Activated naive CD4-positive, alpha-beta T cell (primary cell): ENCODE measurements at regions not wholly inside any gene's neighbourhood (a gene's known extent, or its start where the extent isn't known, plus 50 kb on each side); places are given as distances from the start of the nearest gene placed in this dataset.
"Not testable (repeated sequence)": the region's sequence is repeated elsewhere in the genome, so short reads cannot be mapped to it uniquely, and the experiment has no call there.

Experiments
- DNase-seq, 4 experiments: peaks; one replicate each; lab custom pipeline; 2025; lab: John Stamatoyannopoulos, UW

DNA sequence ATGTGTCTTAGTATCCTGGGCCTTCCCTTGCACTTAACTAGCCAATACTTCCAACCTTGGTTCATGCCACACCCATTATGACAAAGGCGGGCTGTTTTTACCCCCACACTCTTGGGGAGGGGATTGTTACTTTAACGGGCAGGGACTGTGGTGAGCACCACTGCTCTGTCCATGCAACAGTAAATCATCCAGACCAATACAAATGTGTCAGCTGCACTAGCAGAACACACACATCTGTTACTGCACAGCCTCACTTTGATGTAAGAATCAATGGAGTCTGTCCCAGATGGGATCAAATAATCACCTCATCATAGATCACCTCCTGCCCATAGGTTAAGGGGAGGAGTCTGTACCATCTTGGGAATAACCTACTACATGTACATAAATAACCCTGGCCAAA, 58.1 kb downstream of the NPAP1 start:
- no peak for DNase-seq

DNA sequence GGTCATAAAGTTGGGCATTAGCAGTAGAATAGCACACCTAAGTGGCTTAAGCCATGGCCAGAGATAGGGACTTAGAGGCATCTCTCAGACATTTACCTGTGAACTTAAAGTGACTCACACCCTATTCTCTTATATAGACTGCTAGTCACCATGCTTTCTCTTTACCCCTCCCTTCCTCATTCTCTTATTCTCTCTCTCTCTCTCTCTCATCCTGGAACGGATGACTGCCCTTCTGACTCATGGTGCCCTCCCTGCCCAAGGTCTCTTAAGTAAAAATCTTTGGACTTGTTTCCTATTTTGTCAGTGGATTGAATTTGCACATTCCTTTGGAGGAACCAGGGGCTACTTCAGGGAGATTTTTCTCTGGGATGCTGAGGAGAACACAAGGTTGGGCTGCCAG, 58.8 kb downstream of the NPAP1 start:
- no peak for DNase-seq

DNA sequence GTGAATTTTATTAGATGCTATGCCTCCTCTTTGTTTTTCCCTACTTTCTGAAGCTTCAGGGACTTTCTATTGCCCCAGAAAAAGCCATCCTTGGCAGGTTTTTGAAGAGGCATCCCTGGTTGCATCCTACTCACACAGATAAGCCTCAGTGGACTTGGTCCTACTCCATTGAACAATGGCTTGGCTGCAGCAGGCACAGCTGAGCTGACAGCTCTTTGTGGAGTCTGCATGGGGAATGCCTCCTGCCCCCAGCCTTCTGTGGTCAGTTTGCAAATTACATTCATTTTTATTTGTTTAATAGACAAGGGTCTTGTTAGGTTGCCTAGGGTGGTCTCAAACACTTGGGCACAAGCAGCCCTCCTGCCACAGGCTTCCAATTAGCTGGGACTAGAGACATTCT, 69.7 kb downstream of the NPAP1 start:
- DNase-seq = no peak

DNA sequence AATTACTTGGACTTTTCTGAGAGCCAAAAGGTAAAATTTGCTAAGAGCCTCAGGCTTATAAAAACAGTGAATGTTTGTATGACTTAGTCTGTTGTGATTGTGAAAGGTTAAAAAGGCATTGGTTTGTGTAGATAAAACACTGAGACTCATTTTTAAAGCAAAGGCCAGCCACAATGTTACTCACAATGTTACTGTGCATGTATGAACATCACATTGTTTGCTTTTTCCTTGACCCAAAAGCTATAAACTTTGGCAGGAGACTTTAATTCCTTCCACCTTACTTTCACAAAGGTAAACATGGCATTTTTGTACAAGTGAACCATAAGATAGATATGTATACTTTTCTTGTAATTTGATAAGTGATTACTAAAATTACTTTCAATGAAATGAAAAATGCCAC, 70.5 kb downstream of the NPAP1 start:
- no peak for DNase-seq

DNA sequence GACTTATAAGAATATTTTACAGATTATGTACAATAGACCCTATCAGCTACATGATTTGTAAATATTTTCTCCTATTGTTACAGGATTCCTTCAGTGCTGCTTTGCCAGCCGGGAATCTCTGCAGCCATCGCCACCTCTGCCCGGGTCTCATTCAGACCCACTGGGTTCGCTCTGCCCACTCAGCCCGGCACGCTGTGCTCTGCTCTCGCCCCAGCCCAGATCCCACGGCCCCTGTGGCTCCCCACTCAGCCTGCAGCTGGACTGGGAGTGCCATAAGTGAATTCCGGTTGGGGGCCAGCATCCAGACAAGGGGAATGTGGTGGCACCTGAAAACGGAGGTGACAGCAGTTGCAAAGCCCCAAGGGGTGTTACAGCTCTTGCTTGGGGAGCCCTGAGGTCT, 71.8 kb downstream of the NPAP1 start:
- DNase-seq = no peak

GRCh38 chr15:24748812-24749439, 73.4 kb downstream of the NPAP1 start:
- DNase-seq = no peak

- no peak for DNase-seq
Observed at GRCh38 chr15:24752354-24752753, 76.8 kb downstream of the NPAP1 start.

DNA sequence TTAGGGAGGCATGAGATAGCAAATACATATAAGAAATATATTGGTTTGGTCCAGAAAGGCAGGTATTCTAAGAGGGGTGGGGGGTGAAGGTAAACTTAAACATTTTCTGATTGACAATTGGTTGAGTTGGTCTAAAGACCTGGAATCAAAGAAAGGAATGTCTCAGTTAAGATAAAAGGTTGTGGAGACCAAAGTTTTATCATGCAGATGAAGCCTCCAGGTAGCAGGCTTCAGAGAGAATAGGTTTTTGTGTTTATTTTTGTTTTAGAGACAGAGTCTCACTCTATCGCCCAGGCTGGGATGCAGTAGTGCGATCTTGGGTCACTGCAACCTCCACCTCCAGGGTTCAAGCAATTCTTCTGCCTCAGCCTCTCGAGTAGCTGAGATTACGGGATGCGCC, 80.5 kb downstream of the NPAP1 start:
- DNase-seq = no peak

DNA sequence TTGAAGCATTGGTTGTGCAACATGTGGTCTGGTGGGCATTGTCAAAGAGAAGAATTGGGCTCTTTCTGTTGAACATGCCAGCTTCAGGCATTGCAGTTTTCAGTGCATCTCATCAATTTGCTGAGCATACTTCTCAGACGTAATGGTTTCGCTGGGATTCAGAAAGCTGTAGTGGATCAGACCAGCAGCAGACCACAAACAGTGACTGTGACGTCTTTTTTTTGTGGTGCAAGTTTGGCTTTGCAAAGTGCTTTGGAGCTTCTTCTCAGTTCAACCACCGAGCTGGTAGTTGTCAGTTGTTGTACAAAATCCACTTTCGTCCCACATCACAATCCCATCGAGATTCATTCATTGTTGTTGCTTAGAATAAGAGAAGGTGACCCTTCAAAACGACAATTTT, 84.5 kb downstream of the NPAP1 start:
- no peak for DNase-seq

GRCh38 chr15:24761704-24762302, 86.2 kb downstream of the NPAP1 start:
- no peak for DNase-seq

DNA sequence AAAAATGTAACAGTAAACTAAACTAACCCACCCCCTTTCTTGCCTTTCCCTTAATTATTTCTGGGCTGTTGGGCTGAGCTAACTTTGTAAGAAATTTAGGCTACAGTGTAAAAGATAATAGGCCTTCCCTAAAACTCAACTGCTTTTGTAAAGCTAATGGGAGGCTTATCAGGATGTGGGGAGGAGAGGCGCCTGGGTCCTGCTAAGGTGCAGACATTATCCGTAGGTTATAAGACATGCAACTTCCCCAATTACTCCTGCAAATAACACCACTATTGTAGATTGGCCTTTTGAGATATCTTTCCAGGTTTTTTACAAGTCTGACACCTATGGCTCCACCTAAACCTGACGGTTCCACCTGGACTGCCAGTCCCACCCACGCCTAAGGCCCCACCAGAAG, 88.3 kb downstream of the NPAP1 start:
- DNase-seq = no peak

- no peak for DNase-seq
Observed at GRCh38 chr15:24764375-24765171, 89.0 kb downstream of the NPAP1 start.

DNA sequence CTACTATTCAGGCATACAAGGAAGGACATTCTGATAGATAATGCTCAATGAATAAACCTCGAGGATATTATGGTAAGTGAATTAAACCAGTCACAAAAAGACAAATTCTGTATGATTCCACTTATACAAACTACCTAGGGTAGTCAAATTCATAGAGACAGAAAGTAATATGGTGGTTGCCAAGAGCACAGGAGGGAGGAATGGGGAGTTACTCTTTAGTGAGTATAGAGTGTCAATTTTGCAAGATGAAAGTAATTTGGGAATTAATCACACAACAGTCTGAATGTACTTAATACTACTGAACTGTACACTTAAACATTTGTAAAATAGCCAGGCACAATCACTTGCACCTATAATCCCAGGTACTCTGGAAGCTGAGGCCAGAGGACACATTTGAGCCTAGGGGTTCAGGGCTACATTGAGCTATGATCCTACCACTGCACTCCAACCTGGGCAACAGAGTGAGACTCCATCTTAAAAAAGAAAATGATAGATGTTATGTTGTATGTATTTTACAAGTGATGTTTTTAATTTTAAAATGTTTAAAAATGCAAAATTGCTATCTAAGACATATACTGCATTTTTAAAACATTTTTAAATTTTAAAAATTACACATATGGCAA, 91.0 kb downstream of the NPAP1 start:
- no peak for DNase-seq

- DNase-seq = no peak
Observed at GRCh38 chr15:24772266-24772665, 96.7 kb downstream of the NPAP1 start.

DNA sequence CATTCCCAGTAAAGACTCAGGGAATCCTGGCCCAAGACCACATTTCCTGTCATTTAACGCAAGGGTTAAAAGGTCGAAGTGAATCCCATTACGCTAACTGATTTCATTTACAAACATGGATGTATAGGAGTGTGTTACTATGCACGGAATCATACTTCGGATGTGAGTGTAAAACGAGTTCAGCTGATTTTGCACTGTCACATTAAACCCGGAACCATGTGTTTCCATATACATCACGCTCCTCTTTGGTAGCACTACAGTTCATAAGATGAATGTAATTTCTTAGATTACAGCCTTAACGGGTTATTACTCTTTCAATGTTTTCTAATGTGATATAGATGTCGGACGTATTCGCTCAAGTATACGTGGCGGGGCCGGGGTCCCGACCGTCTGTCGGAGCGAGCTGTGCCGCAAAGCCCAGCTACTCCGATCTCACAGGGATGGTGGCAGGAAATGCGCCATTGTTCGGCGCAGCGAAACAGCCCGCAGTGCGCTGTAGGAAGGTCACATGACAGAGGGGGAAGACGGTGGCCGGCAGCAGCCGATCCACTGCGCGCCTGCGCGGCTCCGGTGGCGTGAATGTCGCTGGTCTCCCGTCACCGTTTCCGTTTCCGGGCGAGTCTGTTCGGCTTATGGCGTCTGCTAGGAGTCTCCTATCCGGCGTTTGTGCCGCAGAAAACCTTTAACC, 97.3 kb downstream of the NPAP1 start:
- peak; percentile 2 to 21 (median 13) for DNase-seq

DNA sequence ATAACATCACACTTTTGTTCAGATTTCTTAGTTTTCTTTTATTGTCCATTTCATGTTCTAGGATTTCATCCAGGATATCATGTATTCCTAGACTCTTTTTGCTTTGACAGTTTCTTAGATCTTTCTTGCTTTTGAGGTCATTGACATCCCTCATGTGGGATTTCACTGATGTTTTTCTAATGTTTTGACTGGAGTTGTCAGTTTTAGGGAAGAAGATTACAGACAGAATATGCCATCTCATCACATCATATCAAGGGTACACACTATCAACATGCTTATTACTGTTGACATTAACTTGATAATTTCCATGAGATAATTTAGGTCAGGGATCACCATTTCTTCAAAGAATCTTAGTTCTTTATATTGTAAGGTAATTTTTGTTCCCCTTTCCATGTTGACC, 101.7 kb downstream of the NPAP1 start:
- DNase-seq = no peak

- no peak for DNase-seq
Observed at GRCh38 chr15:24784506-24784905, 108.9 kb downstream of the NPAP1 start.

GRCh38 chr15:24786347-24786746, 110.8 kb downstream of the NPAP1 start:
- no peak for DNase-seq

- not testable (repeated sequence) for DNase-seq
Observed at GRCh38 chr15:24802624-24803023, 127.0 kb downstream of the NPAP1 start.

DNA sequence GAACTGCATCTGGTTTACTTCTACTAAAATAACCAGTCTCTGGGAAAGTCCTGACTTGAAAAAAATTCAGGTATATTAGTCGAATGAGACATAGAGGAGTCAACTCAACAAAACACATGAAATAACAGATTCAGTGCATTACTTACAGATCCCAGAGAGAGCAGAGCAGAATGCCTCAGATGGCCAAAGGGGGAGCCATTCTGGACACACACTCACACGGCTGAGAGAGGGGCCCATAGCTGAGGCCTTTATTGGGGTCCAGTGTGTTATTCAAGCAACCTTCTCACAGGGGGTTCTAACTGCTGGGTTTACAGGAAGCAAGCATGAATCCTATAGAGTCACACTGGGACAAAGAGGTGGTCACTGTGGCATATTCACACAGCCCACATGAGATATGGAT, 135.1 kb upstream of the SNRPN start:
- DNase-seq = no peak

GRCh38 chr15:24823473-24823872, 131.3 kb upstream of the SNRPN start:
- no peak for DNase-seq

- no peak for DNase-seq
Observed at GRCh38 chr15:24832282-24832681, 122.5 kb upstream of the SNRPN start.
